Adipocyte (in vitro differentiated cells): ENCODE measurements at regions not wholly inside any gene's neighbourhood (a gene's known extent, or its start where the extent isn't known, plus 50 kb on each side); places are given as distances from the start of the nearest gene placed in this dataset.
A peak's percentile ranks its signal among the peaks of the same experiment; 100 is the strongest.
"Not testable (repeated sequence)": the region's sequence is repeated elsewhere in the genome, so short reads cannot be mapped to it uniquely, and the experiment has no call there.

Experiments used
- DNase-seq: peaks from one replicate; pipeline ENCODE4 v3.0.0-alpha.2; 2015; ENCODE audit warnings: low read depth
- H3K27me3 ChIP-seq: replicated peaks from 2 replicates; pipeline ENCODE4 v1.7.0; 2013; ENCODE audit warnings: mild to moderate bottlenecking, low read length, moderate library complexity; ENCODE audit not compliant: control insufficient read depth, insufficient read depth
- H3K36me3 ChIP-seq: 2 replicates; pipeline ENCODE4 v1.7.0; 2013; ENCODE audit warnings: low read length, mild to moderate bottlenecking, moderate library complexity; ENCODE audit not compliant: control insufficient read depth, insufficient read depth, severe bottlenecking
- H3K4me1 ChIP-seq: 2 replicates; pipeline ENCODE4 v1.7.0; 2013; ENCODE audit warnings: mild to moderate bottlenecking, low read length, moderate library complexity; ENCODE audit not compliant: control insufficient read depth, insufficient read depth
- H3K4me3 ChIP-seq: 2 replicates; pipeline ENCODE4 v1.7.0; 2013; ENCODE audit warnings: mild to moderate bottlenecking, low read length, moderate library complexity
- H3K9ac ChIP-seq: 2 replicates; pipeline ENCODE4 v1.7.0; 2013; ENCODE audit warnings: mild to moderate bottlenecking, low read length, moderate library complexity
- H3K9me3 ChIP-seq: 2 replicates; pipeline ENCODE4 v1.7.0; 2013; ENCODE audit warnings: mild to moderate bottlenecking, low read length, moderate library complexity; ENCODE audit not compliant: control insufficient read depth

DNA sequence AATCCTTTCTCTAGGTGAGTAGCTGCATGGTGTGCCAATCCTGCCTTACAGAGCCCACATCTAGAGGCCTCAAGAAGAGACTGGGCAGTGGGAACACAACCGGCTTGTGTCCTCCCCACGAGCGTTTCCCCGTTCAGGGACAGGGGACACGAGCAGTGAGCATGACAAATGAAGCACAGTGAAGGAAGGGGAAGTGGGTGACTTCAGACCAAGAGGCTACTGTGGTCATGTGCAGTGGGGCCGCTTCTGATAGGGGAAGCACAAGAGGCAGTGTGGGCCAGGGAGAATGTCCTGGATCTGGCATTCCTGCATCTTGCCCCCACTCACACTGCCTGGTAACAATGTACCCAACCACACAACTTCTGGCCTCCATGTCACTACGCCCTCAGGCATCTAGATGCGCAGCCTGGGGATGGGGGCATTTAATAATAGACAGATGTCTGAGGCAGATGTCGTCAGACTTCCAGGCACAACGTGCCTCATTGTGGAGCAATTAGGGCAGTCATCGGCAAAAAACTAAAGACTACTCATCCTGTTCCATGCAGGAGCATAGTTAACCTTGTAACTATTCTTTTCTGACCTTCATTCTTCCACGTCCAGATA, 155.6 kb upstream of the NBPF11 start:
- Histone ChIP-seq H3K9ac (no peak overlapping the region), H3K36me3 (no peaks in the 10 kb centered on the region), H3K9me3 (peaks cover 21% of the 10 kb centered on the region), H3K27me3 (peaks cover 44% of the 10 kb centered on the region), H3K4me1 (peaks cover 12% of the 10 kb centered on the region), H3K4me3 (no peak overlapping the region)
- DNase-seq, result no peak

DNA sequence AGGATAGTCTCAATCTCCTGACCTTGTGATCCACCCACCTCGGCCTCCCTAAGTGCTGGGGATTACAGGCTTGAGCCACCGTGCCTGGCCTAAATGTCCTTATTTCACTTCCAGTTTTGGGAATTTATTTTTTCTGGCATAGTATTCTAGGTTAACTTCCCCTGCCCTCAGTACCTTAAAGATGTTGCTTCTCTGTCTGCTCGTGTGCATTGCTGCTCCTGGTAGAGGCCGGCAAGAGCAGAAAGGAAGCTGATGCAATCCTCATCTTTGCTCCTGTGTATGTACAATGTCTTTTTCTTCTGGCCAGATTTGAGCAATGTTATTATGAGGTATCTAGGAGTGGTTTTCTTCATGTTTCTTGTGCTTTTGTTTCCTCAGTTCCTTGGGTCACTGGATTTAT, 152.9 kb upstream of the NBPF11 start:
- DNase-seq, H3K9ac ChIP-seq, H3K9me3 ChIP-seq, H3K4me3 ChIP-seq, H3K36me3 ChIP-seq, H3K4me1 ChIP-seq: not testable (repeated sequence)
- peaks cover 18% of the 10 kb centered on the region for H3K27me3 ChIP-seq

DNA sequence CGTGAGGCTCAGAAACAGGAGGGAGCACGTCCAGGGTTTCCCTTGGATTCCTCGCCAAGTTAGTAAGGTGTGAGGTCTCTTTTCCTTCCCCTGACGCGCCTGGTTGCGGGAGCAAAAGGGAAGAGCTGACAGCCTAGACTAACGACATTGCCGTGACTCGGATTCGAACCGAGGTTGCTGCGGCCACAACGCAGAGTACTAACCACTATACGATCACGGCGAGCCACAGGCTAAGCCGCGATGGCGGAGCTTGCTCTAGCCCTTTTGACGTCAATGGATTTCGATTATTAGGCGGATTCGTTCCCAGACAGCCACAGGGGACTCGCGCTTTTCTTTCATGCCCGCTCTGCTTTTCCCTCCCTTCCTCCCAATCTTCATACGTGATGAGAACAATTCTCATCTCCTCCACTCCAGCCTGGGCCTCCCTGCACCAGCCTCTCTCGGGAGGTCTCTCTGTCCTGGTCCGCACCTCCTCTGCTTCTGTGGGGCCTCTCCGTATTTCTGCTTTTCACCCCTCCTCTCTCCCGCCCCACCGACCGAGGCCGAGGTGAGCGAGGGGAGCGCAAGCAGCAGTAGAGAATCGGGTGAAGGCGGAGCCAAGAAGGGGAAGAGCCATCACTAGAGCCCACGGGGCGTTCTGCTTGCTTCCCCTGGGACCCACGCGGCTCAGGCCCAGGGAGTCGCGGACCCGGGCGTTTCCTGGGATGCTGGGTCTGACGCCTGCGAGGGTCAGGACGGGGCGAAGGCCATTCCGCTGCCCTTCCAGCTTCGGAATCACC, 150.7 kb upstream of the NBPF11 start:
- H3K9me3 ChIP-seq, H3K36me3 ChIP-seq, DNase-seq, H3K27me3 ChIP-seq, H3K4me1 ChIP-seq: not testable (repeated sequence)
- H3K4me3 ChIP-seq, result peak overlapping the region; percentile 81
- H3K9ac ChIP-seq, result peak overlapping the region; percentile 66

DNA sequence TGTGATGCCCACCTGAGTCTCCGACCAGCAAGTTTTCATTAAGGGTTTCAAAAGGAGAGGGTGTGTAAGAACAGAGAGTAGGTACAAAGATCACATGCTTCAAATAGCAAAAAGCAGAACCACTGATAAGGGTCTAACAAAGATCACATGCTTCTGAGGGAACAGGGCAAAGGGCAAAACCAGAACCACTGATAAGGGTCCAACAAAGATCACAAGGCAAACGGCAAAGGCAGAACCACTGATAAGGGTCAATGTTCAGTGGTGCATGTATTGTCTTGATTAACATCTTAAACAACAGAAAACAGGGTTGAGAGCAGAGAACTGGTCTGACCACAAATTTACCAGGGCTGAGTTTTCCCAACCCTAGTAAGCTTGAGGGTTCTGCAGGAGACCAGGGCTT, 145.8 kb upstream of the NBPF11 start:
- H3K27me3 ChIP-seq, H3K9ac ChIP-seq, H3K4me3 ChIP-seq, H3K9me3 ChIP-seq, H3K36me3 ChIP-seq, DNase-seq, H3K4me1 ChIP-seq: not testable (repeated sequence)

DNA sequence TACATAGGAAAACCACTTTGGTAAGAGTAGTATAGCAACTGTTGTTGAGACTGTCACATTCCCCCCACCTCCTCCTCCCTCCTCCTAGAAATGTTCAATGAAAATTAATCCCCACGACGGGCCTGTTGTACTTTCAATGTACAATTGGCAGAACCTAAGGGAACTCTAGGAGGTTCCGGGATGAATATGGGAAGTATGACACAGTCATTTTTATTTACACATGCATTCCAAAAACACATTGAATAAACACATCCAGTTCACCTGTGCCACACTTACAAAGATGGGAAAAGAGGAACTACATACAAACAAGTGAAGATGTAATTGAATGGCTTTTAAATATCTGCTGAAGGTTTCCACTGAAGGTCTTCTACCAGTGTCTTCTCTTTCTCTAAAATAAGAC, 144.4 kb upstream of the NBPF11 start:
- H3K4me3 ChIP-seq, result no peak overlapping the region
- H3K9me3 ChIP-seq, result no peaks in the 10 kb centered on the region
- no peak for DNase-seq
- no peaks in the 10 kb centered on the region for H3K4me1 ChIP-seq
- no peak overlapping the region for H3K9ac ChIP-seq
- H3K36me3 ChIP-seq, result no peaks in the 10 kb centered on the region
- H3K27me3 ChIP-seq, result no peaks in the 10 kb centered on the region

DNA sequence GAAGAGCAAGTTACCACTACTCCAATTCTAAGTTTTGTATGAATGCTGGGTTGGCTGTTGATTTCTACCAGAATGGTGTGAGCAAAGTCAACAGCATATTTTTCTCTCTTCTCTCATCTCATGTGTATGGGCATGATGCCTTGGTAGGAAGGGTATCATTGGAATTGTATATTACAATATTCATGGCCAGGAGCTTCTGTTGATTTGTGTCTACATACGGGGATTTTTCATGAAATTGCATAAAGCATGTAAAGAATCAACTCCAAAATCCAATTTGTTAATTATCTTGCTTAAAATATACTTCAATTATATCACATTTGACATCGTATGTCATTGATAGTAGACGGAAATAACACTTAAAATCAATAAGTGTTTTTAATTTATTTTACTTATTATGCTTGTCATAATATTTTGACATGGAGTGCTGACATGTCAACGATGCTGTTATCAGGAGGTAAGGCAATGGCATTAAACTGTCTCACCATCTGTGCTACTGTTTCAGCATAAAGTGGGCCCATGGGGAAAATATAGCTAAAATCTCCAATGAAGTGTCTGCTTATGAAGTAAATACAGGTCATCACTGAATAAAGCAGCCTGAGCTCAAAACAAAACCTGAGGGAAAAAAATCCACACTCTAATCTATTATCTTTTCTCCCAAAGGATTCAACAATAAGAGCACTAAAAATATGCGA, 142.2 kb upstream of the NBPF11 start:
- H3K9me3 ChIP-seq, result no peaks in the 10 kb centered on the region
- no peak overlapping the region for H3K9ac ChIP-seq
- no peaks in the 10 kb centered on the region for H3K36me3 ChIP-seq
- no peak for DNase-seq
- H3K4me3 ChIP-seq, result no peak overlapping the region
- no peaks in the 10 kb centered on the region for H3K27me3 ChIP-seq
- no peaks in the 10 kb centered on the region for H3K4me1 ChIP-seq

DNA sequence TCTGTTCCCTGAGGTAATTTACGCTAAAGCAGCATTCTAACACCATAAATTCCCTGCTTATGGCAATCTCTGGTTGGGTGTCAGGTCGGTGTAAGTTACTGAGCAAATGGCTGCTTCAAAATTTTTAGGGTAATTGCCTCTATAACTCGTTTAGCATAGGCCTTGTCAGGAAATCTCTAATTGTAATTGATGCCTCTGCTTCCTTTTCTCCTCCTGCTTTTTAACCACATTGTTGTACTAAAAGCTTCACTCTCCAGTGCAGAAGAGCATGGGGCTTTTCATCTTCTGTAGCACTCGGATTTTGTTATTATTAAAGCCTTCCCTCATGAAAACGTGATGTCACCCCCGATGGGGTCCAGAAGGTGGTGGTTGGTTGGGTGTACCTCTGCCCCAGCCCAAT, 141.6 kb upstream of the NBPF11 start:
- no peak overlapping the region for H3K4me3 ChIP-seq
- H3K36me3 ChIP-seq, result no peaks in the 10 kb centered on the region
- H3K9me3 ChIP-seq, result no peaks in the 10 kb centered on the region
- no peak overlapping the region for H3K9ac ChIP-seq
- H3K27me3 ChIP-seq, result no peaks in the 10 kb centered on the region
- no peaks in the 10 kb centered on the region for H3K4me1 ChIP-seq
- no peak for DNase-seq

DNA sequence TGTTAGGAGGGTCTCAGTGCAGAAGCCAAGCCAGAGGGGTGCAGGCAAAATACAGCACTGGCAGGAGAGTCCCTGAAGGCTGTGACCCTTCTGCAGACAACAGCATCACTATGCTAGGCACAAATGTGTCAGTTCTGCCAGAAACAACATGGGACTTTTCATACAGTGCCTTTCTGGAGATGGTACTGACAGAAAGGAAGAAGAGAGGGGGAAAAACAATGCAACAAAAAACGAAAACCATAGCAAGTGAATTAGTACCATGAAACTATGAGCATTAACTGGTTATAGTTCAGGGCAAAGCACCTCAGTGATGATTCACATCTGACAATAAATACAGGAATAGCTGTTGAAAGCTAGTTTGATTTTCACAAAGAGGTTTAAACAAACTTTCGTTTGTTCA, 140.8 kb upstream of the NBPF11 start:
- Histone ChIP-seq H3K4me1 (no peaks in the 10 kb centered on the region), H3K27me3 (no peaks in the 10 kb centered on the region), H3K4me3 (no peak overlapping the region), H3K9ac (no peak overlapping the region), H3K9me3 (no peaks in the 10 kb centered on the region), H3K36me3 (no peaks in the 10 kb centered on the region)
- DNase-seq, result no peak

DNA sequence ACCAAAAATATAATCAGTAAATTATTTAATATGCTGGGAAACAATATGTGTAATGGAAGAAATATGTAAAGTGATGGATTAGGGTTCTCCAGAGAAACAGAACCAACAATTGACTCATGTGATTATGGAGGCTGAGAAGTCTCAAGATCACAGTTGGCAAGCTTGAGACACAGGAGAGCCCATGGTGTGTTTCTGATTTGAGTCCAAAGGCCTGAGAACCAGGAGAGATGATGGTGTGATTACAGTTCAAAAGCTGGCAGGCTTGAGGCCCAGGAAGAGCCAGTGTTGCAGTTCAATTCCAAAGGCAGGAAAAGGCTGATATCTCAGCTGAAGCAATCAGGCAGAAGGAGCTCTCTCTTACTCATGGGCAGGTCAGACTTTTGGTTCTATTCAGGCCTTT, 138.8 kb upstream of the NBPF11 start:
- DNase-seq, result no peak
- H3K4me1 ChIP-seq, result no peaks in the 10 kb centered on the region
- no peaks in the 10 kb centered on the region for H3K36me3 ChIP-seq
- H3K4me3 ChIP-seq, result no peak overlapping the region
- no peaks in the 10 kb centered on the region for H3K27me3 ChIP-seq
- H3K9me3 ChIP-seq, result no peaks in the 10 kb centered on the region
- no peak overlapping the region for H3K9ac ChIP-seq

DNA sequence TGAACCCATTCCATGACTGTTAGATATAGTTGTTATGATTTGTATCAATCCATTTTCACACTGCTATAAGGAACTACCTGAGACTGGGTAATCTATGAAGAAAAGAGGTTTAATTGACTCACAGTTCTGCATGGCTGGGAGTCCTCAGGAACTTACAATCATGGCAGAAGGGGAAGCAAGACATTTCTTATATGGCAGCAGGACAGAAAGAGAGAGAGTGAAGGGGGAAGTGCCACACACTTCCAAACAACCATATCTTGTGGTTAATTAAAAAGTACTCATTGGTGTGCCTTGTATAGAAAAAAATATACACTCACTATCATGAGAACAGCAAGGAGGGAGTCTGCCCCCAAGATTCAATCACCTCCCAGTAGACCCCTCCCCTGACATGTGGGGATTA, 137.6 kb upstream of the NBPF11 start:
- H3K9me3 ChIP-seq, result no peaks in the 10 kb centered on the region
- no peak overlapping the region for H3K4me3 ChIP-seq
- no peaks in the 10 kb centered on the region for H3K27me3 ChIP-seq
- no peaks in the 10 kb centered on the region for H3K36me3 ChIP-seq
- no peaks in the 10 kb centered on the region for H3K4me1 ChIP-seq
- H3K9ac ChIP-seq, result no peak overlapping the region
- DNase-seq, result no peak

DNA sequence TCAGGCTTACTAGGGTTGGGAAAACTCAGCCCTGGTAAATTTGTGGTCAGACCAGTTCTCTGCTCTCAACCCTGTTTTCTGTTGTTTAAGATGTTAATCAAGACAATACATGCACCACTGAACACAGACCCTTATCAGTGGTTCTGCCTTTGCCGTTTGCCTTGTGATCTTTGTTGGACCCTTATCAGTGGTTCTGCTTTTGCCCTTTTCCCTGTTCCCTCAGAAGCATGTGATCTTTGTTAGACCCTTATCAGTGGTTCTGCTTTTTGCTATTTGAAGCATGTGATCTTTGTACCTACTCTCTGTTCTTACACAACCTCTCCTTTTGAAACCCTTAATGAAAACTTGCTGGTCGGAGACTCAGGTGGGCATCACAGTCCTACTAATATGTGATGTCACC, 133.9 kb upstream of the NBPF11 start:
- not testable (repeated sequence) for DNase-seq, H3K9ac ChIP-seq, H3K36me3 ChIP-seq, H3K27me3 ChIP-seq, H3K4me3 ChIP-seq, H3K4me1 ChIP-seq, H3K9me3 ChIP-seq
